ENCODE measurements at regions not wholly inside any gene's neighbourhood (a gene's known extent, or its start where the extent isn't known, plus 50 kb on each side); places are given as distances from the start of the nearest gene placed in this dataset.
A peak's percentile ranks its signal among the peaks of the same experiment; 100 is the strongest.
"Not testable (repeated sequence)": the region's sequence is repeated elsewhere in the genome, so short reads cannot be mapped to it uniquely, and the experiment has no call there.

DNA sequence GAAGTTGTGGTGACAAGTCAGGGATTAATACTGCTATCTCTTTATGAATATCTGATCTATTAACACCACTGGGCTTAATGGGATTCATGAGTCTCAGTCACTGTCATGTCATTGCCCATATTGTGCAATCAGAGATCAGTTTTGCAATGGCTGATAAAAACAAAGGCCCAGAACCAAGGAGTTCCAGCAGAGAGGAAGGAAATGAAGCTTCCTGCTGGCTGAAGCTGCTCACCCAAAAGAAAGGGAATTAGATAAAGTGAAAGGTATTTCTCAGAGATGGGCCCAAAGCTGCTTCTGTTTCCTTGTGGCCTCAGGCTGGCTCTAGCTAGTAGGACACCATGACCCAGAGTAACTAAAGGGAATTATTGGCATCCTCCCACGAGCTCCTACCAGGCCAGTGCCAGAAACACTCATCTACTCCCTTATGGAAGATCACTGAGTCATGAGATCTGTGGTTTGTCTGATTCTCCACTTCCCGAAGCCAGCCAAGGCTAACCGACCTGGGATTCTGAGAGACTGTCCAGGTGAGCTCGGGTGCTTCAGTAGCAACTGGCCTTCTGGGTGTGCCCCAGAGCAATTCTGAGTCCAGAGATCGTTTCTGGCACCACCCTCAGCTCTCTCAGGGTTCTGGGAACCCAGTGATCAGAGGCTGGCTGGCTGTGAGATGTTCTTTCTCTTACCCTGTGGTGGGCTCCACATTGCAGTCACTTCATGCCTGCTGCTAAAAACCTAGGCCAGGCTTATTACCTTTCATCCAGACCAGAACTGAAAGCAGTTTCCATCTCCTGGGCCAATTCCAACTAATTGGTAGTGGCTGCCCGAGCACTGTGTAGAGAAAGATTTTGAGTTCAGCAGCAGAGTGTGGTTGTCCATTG, 129.5 kb upstream of the PELI1 start:
- no peaks in the 10 kb centered on the region for H3K9me3 ChIP-seq
- intact Hi-C loops (cut with DNase I), result no loop called here
- no peaks in the 10 kb centered on the region for H3K27me3 ChIP-seq
- TF ChIP-seq POLR2AphosphoS5 (IDR thresholded peaks at IDR 0.05; ENCODE audit: insufficient read depth in 1 of 2, low read depth in 1 of 2) (peak; percentile 51 to 85), POLR2A (IDR thresholded peaks at IDR 0.05) (no peak)
- peak overlapping the region; percentile 85 for H3K27ac ChIP-seq
- peaks cover 36% of the 10 kb centered on the region for H3K4me1 ChIP-seq
- H3K4me3 ChIP-seq, result peak overlapping the region; percentile 2 to 16
- H3K36me3 ChIP-seq, result no peaks in the 10 kb centered on the region
- DNase-seq (ENCODE audit: extremely low spot score in 2 of 2), result peak in 1 of 2 donors; percentile 94

- Histone ChIP-seq H3K4me1 (peaks cover 36% of the 10 kb centered on the region), H3K9me3 (no peaks in the 10 kb centered on the region), H3K4me3 (peak overlapping the region; percentile 2 to 16), H3K27me3 (no peaks in the 10 kb centered on the region), H3K36me3 (no peaks in the 10 kb centered on the region), H3K27ac (peak overlapping the region; percentile 85)
- no peak for DNase-seq (ENCODE audit: extremely low spot score in 2 of 2)
- TF ChIP-seq, protein P1, sequence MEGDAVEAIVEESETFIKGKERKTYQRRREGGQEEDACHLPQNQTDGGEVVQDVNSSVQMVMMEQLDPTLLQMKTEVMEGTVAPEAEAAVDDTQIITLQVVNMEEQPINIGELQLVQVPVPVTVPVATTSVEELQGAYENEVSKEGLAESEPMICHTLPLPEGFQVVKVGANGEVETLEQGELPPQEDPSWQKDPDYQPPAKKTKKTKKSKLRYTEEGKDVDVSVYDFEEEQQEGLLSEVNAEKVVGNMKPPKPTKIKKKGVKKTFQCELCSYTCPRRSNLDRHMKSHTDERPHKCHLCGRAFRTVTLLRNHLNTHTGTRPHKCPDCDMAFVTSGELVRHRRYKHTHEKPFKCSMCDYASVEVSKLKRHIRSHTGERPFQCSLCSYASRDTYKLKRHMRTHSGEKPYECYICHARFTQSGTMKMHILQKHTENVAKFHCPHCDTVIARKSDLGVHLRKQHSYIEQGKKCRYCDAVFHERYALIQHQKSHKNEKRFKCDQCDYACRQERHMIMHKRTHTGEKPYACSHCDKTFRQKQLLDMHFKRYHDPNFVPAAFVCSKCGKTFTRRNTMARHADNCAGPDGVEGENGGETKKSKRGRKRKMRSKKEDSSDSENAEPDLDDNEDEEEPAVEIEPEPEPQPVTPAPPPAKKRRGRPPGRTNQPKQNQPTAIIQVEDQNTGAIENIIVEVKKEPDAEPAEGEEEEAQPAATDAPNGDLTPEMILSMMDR (IDR thresholded peaks at IDR 0.05), result no peak
- TF ChIP-seq POLR2A (IDR thresholded peaks at IDR 0.05) (no peak), POLR2AphosphoS5 (IDR thresholded peaks at IDR 0.05; ENCODE audit: insufficient read depth in 1 of 2, low read depth in 1 of 2) (no peak)
- intact Hi-C loops (cut with DNase I), result no loop called here
Measured at GRCh38 chr2:64274399-64275173, 130.4 kb upstream of the PELI1 start.

GRCh38 chr2:64275174-64275466, 130.9 kb upstream of the PELI1 start:
- Histone ChIP-seq H3K27ac (peak overlapping the region; percentile 85), H3K4me3 (no peak overlapping the region), H3K27me3 (no peaks in the 10 kb centered on the region), H3K9me3 (no peaks in the 10 kb centered on the region), H3K36me3 (no peaks in the 10 kb centered on the region), H3K4me1 (peaks cover 36% of the 10 kb centered on the region)
- intact Hi-C loops (cut with DNase I), result no loop called here
- no peak for DNase-seq (ENCODE audit: extremely low spot score in 2 of 2)
- TF ChIP-seq, protein P1 (IDR thresholded peaks at IDR 0.05), result no peak
- TF ChIP-seq POLR2AphosphoS5 (IDR thresholded peaks at IDR 0.05; ENCODE audit: insufficient read depth in 1 of 2, low read depth in 1 of 2), result no peak
- TF ChIP-seq POLR2A (IDR thresholded peaks at IDR 0.05), result no peak

GRCh38 chr2:64276417-64277095, 132.3 kb upstream of the PELI1 start:
- H3K4me3 ChIP-seq, result no peak overlapping the region
- DNase-seq (ENCODE audit: extremely low spot score in 2 of 2), result no peak
- no peak overlapping the region for H3K27ac ChIP-seq
- no peaks in the 10 kb centered on the region for H3K27me3 ChIP-seq
- intact Hi-C loops (cut with DNase I), result no loop called here
- no peaks in the 10 kb centered on the region for H3K36me3 ChIP-seq
- peaks cover 36% of the 10 kb centered on the region for H3K4me1 ChIP-seq
- no peaks in the 10 kb centered on the region for H3K9me3 ChIP-seq
- TF ChIP-seq, protein P1 (IDR thresholded peaks at IDR 0.05), result no peak
- no peak for TF ChIP-seq POLR2A (IDR thresholded peaks at IDR 0.05)
- no peak for TF ChIP-seq POLR2AphosphoS5 (IDR thresholded peaks at IDR 0.05; ENCODE audit: insufficient read depth in 1 of 2, low read depth in 1 of 2)

- Histone ChIP-seq H3K4me1 (peaks cover 34% of the 10 kb centered on the region), H3K27ac (no peak overlapping the region), H3K36me3 (no peaks in the 10 kb centered on the region), H3K27me3 (no peaks in the 10 kb centered on the region), H3K4me3 (no peak overlapping the region), H3K9me3 (no peaks in the 10 kb centered on the region)
- no peak for DNase-seq (ENCODE audit: extremely low spot score in 2 of 2)
- intact Hi-C loops (cut with DNase I), result no loop called here
- no peak for TF ChIP-seq POLR2A (IDR thresholded peaks at IDR 0.05)
- TF ChIP-seq POLR2AphosphoS5 (IDR thresholded peaks at IDR 0.05; ENCODE audit: insufficient read depth in 1 of 2, low read depth in 1 of 2), result no peak
- TF ChIP-seq, protein P1 (IDR thresholded peaks at IDR 0.05), result no peak
Measured at GRCh38 chr2:64277101-64277849, 133.1 kb upstream of the PELI1 start.

DNA sequence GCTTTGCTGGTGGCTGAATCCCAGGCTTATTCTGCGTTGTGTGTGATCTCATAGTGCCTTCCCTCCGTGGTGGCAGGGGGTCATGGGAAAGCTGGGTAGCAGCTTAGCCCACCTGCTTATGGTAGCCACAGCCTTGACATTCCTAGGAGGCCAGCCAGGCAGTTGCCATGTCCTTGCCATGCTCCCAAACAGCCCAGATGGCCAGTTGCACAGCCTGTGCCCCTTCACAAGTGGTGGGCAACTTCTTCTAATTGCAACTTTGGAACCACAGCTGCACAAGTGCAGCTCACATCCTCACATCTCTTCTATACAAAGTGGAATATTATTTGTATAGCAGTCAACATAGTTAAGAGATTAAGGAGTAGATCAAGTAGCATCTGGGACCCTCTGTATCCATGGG, 136.6 kb upstream of the PELI1 start:
- H3K4me3 ChIP-seq; H3K27me3 ChIP-seq; H3K9me3 ChIP-seq; intact Hi-C loops (cut with DNase I); H3K36me3 ChIP-seq; DNase-seq (ENCODE audit: extremely low spot score in 2 of 2); H3K27ac ChIP-seq: not testable (repeated sequence)
- peaks cover 31% of the 10 kb centered on the region for H3K4me1 ChIP-seq
